Activated CD4-positive, alpha-beta T cell treated with anti-CD3 and anti-CD28 coated beads for 36 hours (primary cell): ENCODE measurements at regions not wholly inside any gene's neighbourhood (a gene's known extent, or its start where the extent isn't known, plus 50 kb on each side); places are given as distances from the start of the nearest gene placed in this dataset.

Experiments
- ATAC-seq: fragments of 200-7000 bp; cut with Tn5 transposase; one replicate; pipeline ENCODE4 v1.10.0; 2021; ENCODE audit warnings: mild to moderate bottlenecking, moderate library complexity
- CTCF ChIA-PET: fragments of 350-600 bp; sonication (Branson Sonifier 250); formaldehyde crosslinking; loops from one replicate; lab custom pipeline; 2021; ENCODE audit warnings: antibody characterized with exemption; lab: Charles Lee
- POLR2A ChIA-PET: fragments of 350-600 bp; sonication (Branson Sonifier 250); formaldehyde crosslinking; loops from one replicate; lab custom pipeline; 2021; ENCODE audit warnings: antibody characterized with exemption, inconsistent platforms; lab: Charles Lee
- DNase-seq: peaks from one replicate; pipeline ENCODE4 v3.0.0-alpha.2; 2020
- H3K27ac Mint-ChIP-seq: one replicate; pipeline ENCODE4 v1.8.0; 2021; ENCODE audit warnings: mixed read lengths
- H3K27me3 Mint-ChIP-seq: one replicate; pipeline ENCODE4 v1.8.0; 2021; ENCODE audit warnings: mixed read lengths
- H3K36me3 Mint-ChIP-seq: one replicate; pipeline ENCODE4 v1.8.0; 2021; ENCODE audit warnings: low read depth, mixed read lengths
- H3K4me1 Mint-ChIP-seq: one replicate; pipeline ENCODE4 v1.8.0; 2021; ENCODE audit warnings: mixed read lengths
- H3K4me3 Mint-ChIP-seq: one replicate; pipeline ENCODE4 v1.8.0; 2021; ENCODE audit warnings: mild to moderate bottlenecking, moderate library complexity, mixed read lengths
- H3K9me3 Mint-ChIP-seq: one replicate; pipeline ENCODE4 v1.8.0; 2021; ENCODE audit warnings: low read depth, mixed read lengths
- intact Hi-C, 2 experiments: fragments of 100-400 bp; cut with DNase I in 1 of 2; cut with micrococcal nuclease in 1 of 2; formaldehyde crosslinking; loops; one replicate each; pipeline versions ENCODE4 v1.14.2 to v1.15.1; 2022 to 2024; cut with DNase I, micrococcal nuclease

DNA sequence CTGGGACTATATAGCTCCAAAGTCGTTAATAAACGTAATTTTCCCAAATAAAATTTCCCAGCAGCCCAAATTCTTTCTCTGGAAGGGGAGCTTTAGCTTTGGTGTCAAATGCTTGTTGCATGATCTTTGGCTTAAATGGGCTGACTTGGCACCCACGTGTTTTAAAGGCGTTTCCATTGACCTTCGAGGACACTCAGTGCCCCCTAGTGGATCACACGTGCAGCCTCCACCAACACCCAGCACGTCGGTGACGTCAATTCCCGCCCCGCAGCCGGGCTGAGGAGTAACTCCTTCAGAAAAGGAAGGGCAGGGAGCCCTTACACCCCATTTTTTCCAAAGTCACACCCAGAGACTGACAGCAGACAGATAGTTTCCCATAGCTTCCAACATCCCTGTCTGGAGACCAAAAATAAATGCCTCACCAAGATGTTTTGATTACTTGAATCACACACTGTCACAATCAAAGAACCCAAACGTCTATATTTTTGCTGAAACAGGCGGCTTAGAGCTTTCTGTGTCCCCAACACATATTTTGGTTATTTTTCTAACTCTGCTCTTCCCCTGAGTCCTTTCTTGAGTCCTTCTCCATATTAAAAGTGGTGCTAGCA lies 707.9 kb downstream of the AACS start:
- ATAC-seq (peak; percentile 49), DNase-seq (peak; percentile 58)
- no peaks in the 10 kb centered on the region for H3K4me1 Mint-ChIP-seq
- no peaks in the 10 kb centered on the region for H3K9me3 Mint-ChIP-seq
- ChIA-PET CTCF (interaction anchor here (0.7 to 1.3 kb wide), 3 partner anchors 9 to 98 kb away, joined by 3 to 5 read pairs (median 4); no protein-coding TSS in a partner anchor), POLR2A (no interaction called here)
- H3K36me3 Mint-ChIP-seq = no peaks in the 10 kb centered on the region
- intact Hi-C loops = loop anchor here (2.0 to 10.0 kb wide), 3 partner anchors 240 to 588 kb away; partner anchors contain the start of gene TMEM132B (in 1 of the 2)
- H3K27me3 Mint-ChIP-seq = peaks cover 6% of the 10 kb centered on the region
- no peak overlapping the region for H3K27ac Mint-ChIP-seq
- H3K4me3 Mint-ChIP-seq = no peak overlapping the region

DNA sequence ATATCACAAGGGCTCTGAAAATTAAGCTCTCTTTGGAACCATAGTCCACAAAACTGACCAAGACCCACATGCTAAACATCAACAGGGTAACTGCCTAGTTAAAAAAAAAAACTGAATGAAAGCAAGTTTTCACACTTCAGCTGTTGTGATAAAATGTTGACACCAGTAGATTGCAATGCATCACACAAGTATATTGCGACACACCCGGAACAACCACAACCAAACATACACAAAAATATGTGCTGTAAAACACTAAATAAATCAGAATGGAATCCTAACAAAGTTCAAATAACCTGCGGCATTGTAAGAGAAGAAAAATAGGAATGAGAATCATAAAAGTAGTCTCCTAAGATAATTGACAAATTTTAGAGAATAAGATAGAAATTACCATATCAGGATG lies 710.3 kb downstream of the AACS start:
- ATAC-seq (no peak), DNase-seq (no peak)
- ChIA-PET CTCF (no interaction called here), POLR2A (no interaction called here)
- no peak overlapping the region for H3K27ac Mint-ChIP-seq
- H3K27me3 Mint-ChIP-seq = peaks cover 6% of the 10 kb centered on the region
- H3K9me3 Mint-ChIP-seq = no peaks in the 10 kb centered on the region
- H3K4me3 Mint-ChIP-seq = no peak overlapping the region
- intact Hi-C loops = loop anchor here in 1 of 2 experiments (10.0 kb wide), 1 partner anchor 591 kb away; the partner anchor contains the start of gene TMEM132B
- no peaks in the 10 kb centered on the region for H3K4me1 Mint-ChIP-seq
- H3K36me3 Mint-ChIP-seq = no peaks in the 10 kb centered on the region

GRCh38 chr12:125776212-125776611 lies 711.0 kb downstream of the AACS start:
- intact Hi-C loops = loop anchor here in 1 of 2 experiments (10.0 kb wide), 1 partner anchor 591 kb away; the partner anchor contains the start of gene TMEM132B
- ChIA-PET CTCF (no interaction called here), POLR2A (no interaction called here)
- H3K4me1 Mint-ChIP-seq = no peaks in the 10 kb centered on the region
- H3K4me3 Mint-ChIP-seq = no peak overlapping the region
- H3K36me3 Mint-ChIP-seq = no peaks in the 10 kb centered on the region
- H3K27me3 Mint-ChIP-seq = peaks cover 8% of the 10 kb centered on the region
- no peak overlapping the region for H3K27ac Mint-ChIP-seq
- DNase-seq (no peak), ATAC-seq (no peak)
- no peaks in the 10 kb centered on the region for H3K9me3 Mint-ChIP-seq

- no peaks in the 10 kb centered on the region for H3K4me1 Mint-ChIP-seq
- intact Hi-C loops = no loop called here
- POLR2A ChIA-PET = no interaction called here
Observed at GRCh38 chr12:125786143-125786542, 720.9 kb downstream of the AACS start.

GRCh38 chr12:125794401-125794800 lies 729.2 kb downstream of the AACS start:
- Mint-ChIP-seq H3K27me3 (no peaks in the 10 kb centered on the region), H3K4me3 (no peak overlapping the region), H3K36me3 (no peaks in the 10 kb centered on the region), H3K27ac (no peak overlapping the region), H3K4me1 (no peaks in the 10 kb centered on the region), H3K9me3 (peaks cover 8% of the 10 kb centered on the region)
- CTCF ChIA-PET = no interaction called here
- ATAC-seq (no peak), DNase-seq (no peak)
- POLR2A ChIA-PET = no interaction called here
- intact Hi-C loops = no loop called here

More at GRCh38 chr12:125786143-125786542, 720.9 kb downstream of the AACS start:
- H3K9me3 Mint-ChIP-seq = peaks cover 10% of the 10 kb centered on the region
- no peaks in the 10 kb centered on the region for H3K27me3 Mint-ChIP-seq
- CTCF ChIA-PET = no interaction called here
- H3K27ac Mint-ChIP-seq = no peak overlapping the region
- H3K4me3 Mint-ChIP-seq = no peak overlapping the region
- no peak for DNase-seq
- H3K36me3 Mint-ChIP-seq = no peaks in the 10 kb centered on the region
- no peak for ATAC-seq

DNA sequence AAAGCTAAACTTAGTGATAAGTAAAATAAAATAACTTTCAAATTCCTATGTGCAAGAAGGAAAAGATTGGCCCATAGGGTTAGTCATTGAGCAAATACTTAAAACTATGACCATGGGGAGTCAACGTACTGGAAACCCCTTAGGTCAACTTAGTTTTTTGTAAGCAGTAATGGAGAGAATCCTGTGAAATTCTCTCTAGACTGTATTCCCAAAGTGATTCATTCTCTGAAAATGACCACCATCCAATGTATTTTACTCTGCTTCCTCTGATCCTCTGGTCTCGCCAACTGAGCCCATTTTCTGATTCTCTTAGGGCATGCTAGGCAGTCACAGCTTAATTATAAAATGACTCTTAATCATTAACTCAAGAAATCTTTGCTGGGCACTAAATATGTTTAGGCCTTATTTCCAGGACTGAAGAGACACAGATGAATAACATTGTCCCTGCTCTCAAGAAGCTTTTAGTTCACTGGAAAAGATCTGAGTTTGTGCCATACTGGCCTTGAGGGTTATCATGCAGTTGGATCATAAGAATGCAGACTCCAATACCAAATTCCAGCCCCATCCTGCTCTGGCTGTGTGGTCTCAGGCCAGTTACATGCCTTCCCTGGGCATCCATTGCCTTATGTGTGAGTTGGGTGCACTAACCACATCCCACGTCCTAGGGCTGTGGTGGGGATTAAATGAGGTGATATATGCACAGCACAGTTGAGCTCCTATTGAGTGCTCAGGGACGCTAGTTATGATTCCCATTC lies 732.4 kb downstream of the AACS start:
- intact Hi-C loops = no loop called here
- no peak for DNase-seq
- H3K4me1 Mint-ChIP-seq = no peaks in the 10 kb centered on the region
- H3K27ac Mint-ChIP-seq = no peak overlapping the region
- H3K36me3 Mint-ChIP-seq = no peaks in the 10 kb centered on the region
- POLR2A ChIA-PET = no interaction called here
- ATAC-seq = no peak
- H3K4me3 Mint-ChIP-seq = no peak overlapping the region
- H3K27me3 Mint-ChIP-seq = no peaks in the 10 kb centered on the region
- peaks cover 3% of the 10 kb centered on the region for H3K9me3 Mint-ChIP-seq
- CTCF ChIA-PET = no interaction called here

DNA sequence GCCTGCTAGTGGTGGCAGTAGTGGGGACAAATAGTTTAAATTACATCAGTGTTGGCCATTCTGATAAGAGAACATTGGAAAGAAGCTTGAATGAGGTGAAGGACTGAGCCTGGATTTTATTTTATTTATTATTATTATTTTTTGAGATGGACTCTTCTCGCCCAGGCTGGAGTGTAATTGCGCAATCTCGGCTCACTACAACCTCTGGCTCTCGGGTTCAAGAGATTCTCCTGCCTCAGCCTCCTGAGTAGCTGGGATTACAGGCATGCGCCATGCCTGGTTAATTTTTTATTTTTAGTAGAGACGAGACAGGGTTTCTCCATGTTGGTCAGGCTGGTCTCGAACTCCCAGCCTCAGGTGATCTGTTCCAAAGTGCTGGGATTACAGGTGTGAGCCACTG lies 739.4 kb downstream of the AACS start:
- intact Hi-C loops = no loop called here
- ChIA-PET POLR2A (no interaction called here), CTCF (no interaction called here)
- ATAC-seq (no peak), DNase-seq (no peak)
- Mint-ChIP-seq H3K4me1 (no peaks in the 10 kb centered on the region), H3K4me3 (no peak overlapping the region), H3K27ac (no peak overlapping the region), H3K9me3 (peaks cover 3% of the 10 kb centered on the region), H3K36me3 (no peaks in the 10 kb centered on the region), H3K27me3 (no peaks in the 10 kb centered on the region)

GRCh38 chr12:125824276-125824675 lies 759.0 kb downstream of the AACS start:
- no peak for ATAC-seq
- H3K27me3 Mint-ChIP-seq = no peaks in the 10 kb centered on the region

DNA sequence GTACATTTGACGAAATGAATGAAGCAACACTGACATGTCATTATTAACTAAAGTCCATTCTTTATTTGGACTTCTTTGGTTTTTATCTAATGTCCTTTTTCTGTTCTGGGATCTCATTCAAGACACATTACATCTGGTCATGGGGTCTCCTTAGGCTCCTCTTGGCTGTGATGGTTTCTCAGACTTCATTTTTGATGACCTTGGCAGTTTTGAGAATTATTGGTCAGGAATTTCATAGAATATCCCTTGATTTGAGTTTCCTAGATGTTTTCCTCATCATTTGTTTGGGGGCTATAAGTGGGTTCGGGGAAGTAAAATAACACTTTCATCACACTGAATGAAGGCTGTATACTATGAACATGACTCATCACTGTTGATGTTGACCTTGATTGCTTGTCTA lies 770.6 kb downstream of the AACS start:
- Mint-ChIP-seq H3K4me1 (no peaks in the 10 kb centered on the region), H3K4me3 (no peak overlapping the region), H3K27ac (no peak overlapping the region), H3K36me3 (no peaks in the 10 kb centered on the region), H3K27me3 (no peaks in the 10 kb centered on the region), H3K9me3 (peaks cover 2% of the 10 kb centered on the region)
- DNase-seq (no peak), ATAC-seq (no peak)
- POLR2A ChIA-PET = interaction anchor here (0.7 kb wide), 1 partner anchor 9 kb away, joined by 4 read pairs; no protein-coding TSS in a partner anchor
- intact Hi-C loops = no loop called here
- CTCF ChIA-PET = no interaction called here

More at GRCh38 chr12:125824276-125824675, 759.0 kb downstream of the AACS start:
- CTCF ChIA-PET = no interaction called here
- Mint-ChIP-seq H3K4me1 (no peaks in the 10 kb centered on the region), H3K27ac (no peak overlapping the region), H3K4me3 (no peak overlapping the region), H3K36me3 (no peaks in the 10 kb centered on the region), H3K9me3 (peaks cover 13% of the 10 kb centered on the region)
- POLR2A ChIA-PET = no interaction called here
- no peak for DNase-seq
- intact Hi-C loops = no loop called here

GRCh38 chr12:125836647-125837046 lies 771.4 kb downstream of the AACS start:
- Mint-ChIP-seq H3K4me3 (no peak overlapping the region), H3K4me1 (no peaks in the 10 kb centered on the region), H3K36me3 (no peaks in the 10 kb centered on the region), H3K27ac (no peak overlapping the region), H3K27me3 (no peaks in the 10 kb centered on the region), H3K9me3 (peaks cover 2% of the 10 kb centered on the region)
- ATAC-seq (no peak), DNase-seq (no peak)
- POLR2A ChIA-PET = no interaction called here
- intact Hi-C loops = no loop called here
- CTCF ChIA-PET = no interaction called here

DNA sequence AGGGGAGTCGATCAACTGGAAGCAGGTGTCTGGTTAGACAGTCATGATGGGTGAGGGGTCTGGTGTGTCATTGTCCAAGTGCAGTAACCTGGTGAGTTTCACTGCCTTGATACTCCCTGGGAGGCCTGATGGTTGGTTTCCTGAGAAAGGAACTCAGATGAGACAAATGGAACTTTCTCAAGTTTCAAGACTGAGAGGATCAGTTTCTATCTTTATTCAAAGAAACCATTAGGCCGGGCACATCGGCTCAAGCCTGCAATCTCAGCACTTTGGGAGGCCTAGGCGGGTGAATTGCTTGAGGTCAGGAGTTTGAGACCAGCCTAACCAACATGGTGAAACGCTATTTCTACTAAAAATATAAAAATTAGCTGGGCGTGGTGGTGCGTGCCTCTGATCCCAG lies 776.1 kb downstream of the AACS start:
- H3K27ac Mint-ChIP-seq = no peak overlapping the region
- no peaks in the 10 kb centered on the region for H3K27me3 Mint-ChIP-seq

GRCh38 chr12:125852116-125852515 lies 786.9 kb downstream of the AACS start:
- Mint-ChIP-seq H3K27ac (no peak overlapping the region), H3K27me3 (no peaks in the 10 kb centered on the region), H3K4me3 (no peak overlapping the region), H3K36me3 (no peaks in the 10 kb centered on the region), H3K4me1 (no peaks in the 10 kb centered on the region), H3K9me3 (peaks cover 2% of the 10 kb centered on the region)
- intact Hi-C loops = no loop called here
- POLR2A ChIA-PET = no interaction called here
- CTCF ChIA-PET = interaction anchor here (0.7 kb wide), 1 partner anchor 173 kb away, joined by 3 read pairs; no protein-coding TSS in a partner anchor
- ATAC-seq = no peak
- DNase-seq = no peak

More for the DNA sequence above, 776.1 kb downstream of the AACS start:
- ChIA-PET CTCF (interaction anchor here (1.0 kb wide), 1 partner anchor 12 kb away, joined by 3 read pairs; no protein-coding TSS in a partner anchor), POLR2A (no interaction called here)
- no peaks in the 10 kb centered on the region for H3K4me1 Mint-ChIP-seq
- intact Hi-C loops = no loop called here
- H3K4me3 Mint-ChIP-seq = no peak overlapping the region
- no peaks in the 10 kb centered on the region for H3K36me3 Mint-ChIP-seq
- H3K9me3 Mint-ChIP-seq = peaks cover 2% of the 10 kb centered on the region
- DNase-seq (no peak), ATAC-seq (no peak)
